ENCODE measurements at regions not wholly inside any gene's neighbourhood (a gene's known extent, or its start where the extent isn't known, plus 50 kb on each side); places are given as distances from the start of the nearest gene placed in this dataset.

DNA sequence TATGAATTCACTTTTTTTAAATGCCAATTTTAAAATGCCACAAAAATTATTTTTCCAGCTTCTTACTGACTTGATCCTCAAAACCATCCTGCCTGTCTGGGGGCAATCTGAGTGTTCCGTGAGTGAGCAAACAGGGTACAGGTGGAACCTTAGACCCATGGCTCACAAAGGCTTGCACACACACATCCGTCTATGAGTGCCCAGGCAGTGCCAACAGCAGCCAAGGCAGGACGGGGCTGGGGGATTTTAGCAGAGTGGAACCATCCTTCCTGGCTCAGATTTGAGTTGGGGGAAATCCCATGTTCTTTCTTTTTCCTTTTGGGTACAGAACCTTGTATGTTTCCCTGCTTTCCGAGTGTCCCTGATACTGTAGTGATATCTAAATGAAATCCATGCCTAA lies 377.7 kb upstream of the MGMT start:
- no peak for TF ChIP-seq GATA1 (IDR thresholded peaks at IDR 0.05; ENCODE audit: low read depth, low read length)
- TF ChIP-seq POLR2A (IDR thresholded peaks at IDR 0.05; ENCODE audit: low read length): no peak

All from erythroblast (primary cell).